NB4 (cell line): ENCODE measurements at regions not wholly inside any gene's neighbourhood (a gene's known extent, or its start where the extent isn't known, plus 50 kb on each side); places are given as distances from the start of the nearest gene placed in this dataset.

Experiments
- TF ChIP-seq, protein P1 (sequence below): IDR thresholded peaks from 2 replicates; pipeline ENCODE4 v1.6.1; 2011; ENCODE audit warnings: low read depth, low read length
- TF ChIP-seq, protein P2 (sequence below): IDR thresholded peaks from one replicate; pipeline ENCODE4 v1.5.1; 2012; ENCODE audit warnings: low read depth, low read length

DNA sequence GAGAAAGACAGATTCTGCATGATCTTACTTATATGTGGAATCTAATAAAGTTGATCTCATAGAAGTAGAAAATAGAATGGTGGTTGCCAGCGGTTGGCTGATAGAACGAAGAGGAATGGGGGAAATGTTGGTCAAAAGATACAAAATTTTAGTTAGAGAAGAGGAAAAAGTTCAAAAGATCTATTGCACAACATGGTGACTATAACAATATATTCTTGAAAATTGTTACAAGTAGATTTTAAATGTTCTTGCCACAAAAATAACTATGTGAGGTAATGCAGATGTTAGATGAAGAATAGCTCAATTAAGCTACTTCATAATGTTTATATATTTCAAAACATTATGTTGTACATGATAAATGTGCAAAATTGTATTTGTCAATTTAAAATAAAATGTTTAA, 112.3 kb upstream of the SMIM30 start:
- TF ChIP-seq, protein P1, sequence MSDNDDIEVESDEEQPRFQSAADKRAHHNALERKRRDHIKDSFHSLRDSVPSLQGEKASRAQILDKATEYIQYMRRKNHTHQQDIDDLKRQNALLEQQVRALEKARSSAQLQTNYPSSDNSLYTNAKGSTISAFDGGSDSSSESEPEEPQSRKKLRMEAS: no peak
- TF ChIP-seq, protein P2, sequence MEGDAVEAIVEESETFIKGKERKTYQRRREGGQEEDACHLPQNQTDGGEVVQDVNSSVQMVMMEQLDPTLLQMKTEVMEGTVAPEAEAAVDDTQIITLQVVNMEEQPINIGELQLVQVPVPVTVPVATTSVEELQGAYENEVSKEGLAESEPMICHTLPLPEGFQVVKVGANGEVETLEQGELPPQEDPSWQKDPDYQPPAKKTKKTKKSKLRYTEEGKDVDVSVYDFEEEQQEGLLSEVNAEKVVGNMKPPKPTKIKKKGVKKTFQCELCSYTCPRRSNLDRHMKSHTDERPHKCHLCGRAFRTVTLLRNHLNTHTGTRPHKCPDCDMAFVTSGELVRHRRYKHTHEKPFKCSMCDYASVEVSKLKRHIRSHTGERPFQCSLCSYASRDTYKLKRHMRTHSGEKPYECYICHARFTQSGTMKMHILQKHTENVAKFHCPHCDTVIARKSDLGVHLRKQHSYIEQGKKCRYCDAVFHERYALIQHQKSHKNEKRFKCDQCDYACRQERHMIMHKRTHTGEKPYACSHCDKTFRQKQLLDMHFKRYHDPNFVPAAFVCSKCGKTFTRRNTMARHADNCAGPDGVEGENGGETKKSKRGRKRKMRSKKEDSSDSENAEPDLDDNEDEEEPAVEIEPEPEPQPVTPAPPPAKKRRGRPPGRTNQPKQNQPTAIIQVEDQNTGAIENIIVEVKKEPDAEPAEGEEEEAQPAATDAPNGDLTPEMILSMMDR: no peak
